GM12872 (cell line): ENCODE measurements at regions not wholly inside any gene's neighbourhood (a gene's known extent, or its start where the extent isn't known, plus 50 kb on each side); places are given as distances from the start of the nearest gene placed in this dataset.
A peak's percentile ranks its signal among the peaks of the same experiment; 100 is the strongest.

ENCODE experiments used
- TF ChIP-seq, protein P1 (sequence below): IDR thresholded peaks from 3 replicates; pipeline ENCODE4 v1.5.1; 2011; ENCODE audit warnings: low read depth, mild to moderate bottlenecking, low read length, moderate library complexity; ENCODE audit not compliant: insufficient read depth

DNA sequence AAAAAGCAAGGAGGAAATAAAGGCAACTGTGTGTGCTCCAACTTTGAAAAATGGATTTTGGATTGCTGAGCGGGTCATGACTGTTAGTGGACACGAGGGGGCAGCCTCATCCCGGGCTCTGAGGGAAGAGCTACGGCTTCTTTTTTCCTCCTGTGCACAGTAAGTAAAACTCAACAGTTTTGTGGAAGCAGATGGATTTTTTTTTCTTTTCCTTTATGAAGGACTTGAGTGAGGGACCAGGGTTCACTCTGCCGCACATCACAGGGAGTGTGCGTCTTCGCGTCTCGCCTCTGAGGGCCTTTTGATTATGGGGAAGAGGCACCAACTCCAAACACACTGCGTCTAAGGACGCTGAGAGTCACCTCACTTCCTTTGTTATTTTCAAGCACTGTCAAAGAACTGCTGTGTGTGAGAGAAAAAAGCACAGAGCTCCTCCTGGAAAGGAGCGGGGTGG lies 80.3 kb upstream of the GOT2 start:
- TF ChIP-seq, protein P1, sequence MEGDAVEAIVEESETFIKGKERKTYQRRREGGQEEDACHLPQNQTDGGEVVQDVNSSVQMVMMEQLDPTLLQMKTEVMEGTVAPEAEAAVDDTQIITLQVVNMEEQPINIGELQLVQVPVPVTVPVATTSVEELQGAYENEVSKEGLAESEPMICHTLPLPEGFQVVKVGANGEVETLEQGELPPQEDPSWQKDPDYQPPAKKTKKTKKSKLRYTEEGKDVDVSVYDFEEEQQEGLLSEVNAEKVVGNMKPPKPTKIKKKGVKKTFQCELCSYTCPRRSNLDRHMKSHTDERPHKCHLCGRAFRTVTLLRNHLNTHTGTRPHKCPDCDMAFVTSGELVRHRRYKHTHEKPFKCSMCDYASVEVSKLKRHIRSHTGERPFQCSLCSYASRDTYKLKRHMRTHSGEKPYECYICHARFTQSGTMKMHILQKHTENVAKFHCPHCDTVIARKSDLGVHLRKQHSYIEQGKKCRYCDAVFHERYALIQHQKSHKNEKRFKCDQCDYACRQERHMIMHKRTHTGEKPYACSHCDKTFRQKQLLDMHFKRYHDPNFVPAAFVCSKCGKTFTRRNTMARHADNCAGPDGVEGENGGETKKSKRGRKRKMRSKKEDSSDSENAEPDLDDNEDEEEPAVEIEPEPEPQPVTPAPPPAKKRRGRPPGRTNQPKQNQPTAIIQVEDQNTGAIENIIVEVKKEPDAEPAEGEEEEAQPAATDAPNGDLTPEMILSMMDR = peak; percentile 87

DNA sequence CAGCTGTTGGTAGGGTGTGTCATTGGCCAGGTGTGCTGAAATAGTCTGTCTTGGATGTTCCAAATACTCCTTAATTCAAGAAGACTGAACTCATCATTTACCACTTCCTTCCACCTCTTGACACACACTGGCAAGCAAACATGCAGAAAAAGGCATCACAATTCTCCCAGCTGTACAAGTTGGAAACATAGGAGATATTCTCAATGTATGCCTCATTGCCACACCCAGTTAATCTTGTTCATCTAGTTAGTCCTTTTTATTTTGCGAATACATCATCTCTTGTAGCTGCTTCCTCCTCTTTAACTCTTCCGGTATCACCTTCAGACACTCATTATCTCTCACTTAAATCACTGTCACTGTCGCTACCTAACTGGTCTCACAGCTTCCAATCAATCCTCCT lies 75.1 kb upstream of the GOT2 start:
- TF ChIP-seq, protein P1 = no peak

DNA sequence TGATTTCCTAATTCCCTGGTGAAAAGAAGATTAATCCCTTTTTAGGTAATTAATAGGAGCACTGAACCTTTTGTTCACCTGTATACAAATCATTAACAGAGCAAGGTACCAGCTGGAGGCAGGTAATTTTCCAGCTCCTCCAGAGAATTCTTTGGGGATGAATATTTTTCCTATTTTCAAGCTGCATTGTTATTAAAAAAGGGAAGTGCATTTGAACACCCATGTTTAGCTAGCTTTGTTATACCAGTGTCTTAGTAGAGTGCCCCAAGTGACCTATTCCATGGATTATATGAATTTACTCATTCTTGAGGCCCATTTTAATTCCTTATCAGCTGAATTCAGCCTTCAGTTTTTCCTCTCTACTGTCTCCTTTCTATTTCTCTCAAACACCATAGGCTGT lies 73.2 kb upstream of the GOT2 start:
- TF ChIP-seq, protein P1 = no peak

DNA sequence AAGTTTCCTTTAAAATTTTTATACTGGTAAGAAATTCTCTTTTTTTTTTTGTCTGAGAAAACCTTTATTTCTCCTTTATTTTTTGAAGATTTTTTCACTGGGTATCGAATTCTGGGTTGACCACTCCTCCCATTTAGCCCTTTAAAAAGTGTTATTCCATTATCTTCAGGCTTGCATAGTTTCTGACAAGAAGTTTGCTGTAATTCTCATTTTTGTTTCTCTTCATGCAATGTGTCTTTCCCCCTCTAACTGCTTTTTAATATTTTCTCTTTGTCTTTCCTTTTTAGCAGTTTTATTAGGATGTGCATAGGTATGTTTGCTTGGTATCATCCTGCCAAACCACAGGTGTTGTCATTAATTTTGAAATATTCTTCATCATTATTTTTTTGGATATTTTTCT lies 67.7 kb upstream of the GOT2 start:
- TF ChIP-seq, protein P1 = no peak

DNA sequence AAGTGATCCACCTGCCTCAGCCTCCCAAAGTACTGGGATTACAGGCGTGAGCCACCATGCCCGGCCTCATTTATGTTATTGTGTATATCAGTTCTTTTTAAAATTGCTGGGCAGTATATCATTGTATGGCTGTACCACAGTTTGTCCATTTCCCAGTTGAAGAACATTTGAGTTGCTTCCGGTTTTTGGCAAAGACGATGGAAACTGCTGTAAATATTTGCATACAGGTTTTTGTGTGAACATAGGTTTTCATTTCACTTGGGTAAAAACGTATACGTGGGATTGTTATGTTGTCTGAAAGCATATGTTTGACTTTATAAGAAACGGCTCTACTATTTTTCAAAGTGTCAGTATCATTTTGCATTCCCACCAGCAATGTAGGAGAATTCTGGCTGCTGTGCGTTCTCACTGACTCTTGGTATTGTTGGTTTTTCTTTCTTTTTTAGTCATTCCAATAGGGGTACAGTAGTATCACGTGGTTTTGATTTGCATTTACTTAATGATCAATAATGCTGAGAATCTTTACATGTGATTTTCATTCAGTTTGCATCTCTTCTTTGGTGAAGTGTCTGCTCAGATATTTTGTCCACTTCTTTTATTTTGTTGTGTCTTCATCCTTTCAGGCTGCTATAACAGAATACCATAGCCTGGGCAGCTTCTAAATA lies 63.2 kb upstream of the GOT2 start:
- TF ChIP-seq, protein P1 = no peak

DNA sequence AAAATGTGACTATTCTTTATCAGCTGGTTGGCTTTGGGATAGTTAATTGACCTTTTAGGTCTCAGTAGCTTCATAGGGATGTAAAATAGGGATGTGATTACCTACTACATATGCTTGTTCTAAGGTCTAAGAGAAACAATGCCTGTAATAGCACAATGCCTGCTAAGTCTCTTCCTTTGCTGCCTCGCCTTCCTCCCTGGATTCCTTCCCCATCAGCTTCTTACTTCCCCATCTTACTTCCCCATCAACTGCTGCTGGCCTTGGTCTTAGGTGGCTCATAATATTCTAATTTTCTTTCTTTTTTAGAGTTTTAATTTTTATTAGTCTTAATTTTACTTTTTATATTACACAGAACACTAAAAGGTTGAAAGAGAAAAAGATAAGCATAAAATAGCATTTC lies 59.2 kb upstream of the GOT2 start:
- TF ChIP-seq, protein P1 = no peak

DNA sequence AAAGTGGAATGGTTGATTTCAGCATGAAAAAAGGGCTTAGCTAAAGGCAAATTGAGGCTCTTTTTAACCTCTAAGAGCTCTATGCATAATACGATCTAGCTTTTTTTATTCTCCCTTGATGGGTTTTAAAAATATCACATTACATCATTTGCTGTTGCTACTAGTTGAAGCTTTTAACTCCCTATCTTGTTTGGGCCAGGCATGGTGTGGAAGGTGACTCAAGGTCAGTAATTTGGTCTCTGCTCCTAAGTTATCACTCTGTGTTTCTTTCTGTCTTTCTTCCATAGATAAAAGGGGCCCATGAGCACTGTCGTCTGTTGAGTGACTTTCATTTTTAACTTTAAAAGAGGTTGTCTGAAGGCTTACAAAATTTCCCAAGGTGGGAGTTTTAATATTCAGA lies 58.1 kb upstream of the GOT2 start:
- TF ChIP-seq, protein P1 = no peak
